AG09309 (cell line): ENCODE measurements at regions not wholly inside any gene's neighbourhood (a gene's known extent, or its start where the extent isn't known, plus 50 kb on each side); places are given as distances from the start of the nearest gene placed in this dataset.
"Not testable (repeated sequence)": the region's sequence is repeated elsewhere in the genome, so short reads cannot be mapped to it uniquely, and the experiment has no call there.

Experiments used
- DNase-seq: peaks from one replicate; pipeline ENCODE4 v3.0.0-alpha.2; 2010; ENCODE audit warnings: low read depth
- H3K4me3 ChIP-seq: 2 replicates; pipeline ENCODE4 v1.5.1; 2011; ENCODE audit warnings: mild to moderate bottlenecking, low read depth, low read length, moderate library complexity; ENCODE audit not compliant: control insufficient read depth
- TF ChIP-seq, protein P1 (sequence below): IDR thresholded peaks from 2 replicates; pipeline ENCODE4 v1.5.1; 2011; ENCODE audit warnings: mild to moderate bottlenecking, low read depth, low read length, inconsistent platforms; ENCODE audit not compliant: insufficient read depth, control insufficient read depth; ENCODE audit errors: missing control alignments

DNA sequence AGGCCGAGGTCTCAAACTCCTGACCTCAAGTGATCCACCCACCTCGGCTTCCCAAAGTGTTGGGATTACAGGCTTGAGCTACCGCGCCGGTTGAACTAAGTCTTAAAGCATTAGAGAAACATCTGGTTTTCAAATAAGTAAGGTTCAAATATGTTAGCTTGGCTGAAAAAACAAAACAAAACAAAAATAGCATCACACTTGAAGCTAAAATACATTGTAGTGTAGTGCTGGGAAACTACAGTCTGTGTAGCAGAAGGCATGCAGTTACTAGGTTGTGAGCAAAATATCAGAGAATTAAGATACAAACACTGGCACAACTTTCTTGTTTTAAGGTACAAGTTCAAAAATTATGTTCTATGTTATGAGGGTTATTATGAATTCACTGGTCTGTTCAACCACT, 224.8 kb upstream of the CHORDC1 start:
- TF ChIP-seq, protein P1, sequence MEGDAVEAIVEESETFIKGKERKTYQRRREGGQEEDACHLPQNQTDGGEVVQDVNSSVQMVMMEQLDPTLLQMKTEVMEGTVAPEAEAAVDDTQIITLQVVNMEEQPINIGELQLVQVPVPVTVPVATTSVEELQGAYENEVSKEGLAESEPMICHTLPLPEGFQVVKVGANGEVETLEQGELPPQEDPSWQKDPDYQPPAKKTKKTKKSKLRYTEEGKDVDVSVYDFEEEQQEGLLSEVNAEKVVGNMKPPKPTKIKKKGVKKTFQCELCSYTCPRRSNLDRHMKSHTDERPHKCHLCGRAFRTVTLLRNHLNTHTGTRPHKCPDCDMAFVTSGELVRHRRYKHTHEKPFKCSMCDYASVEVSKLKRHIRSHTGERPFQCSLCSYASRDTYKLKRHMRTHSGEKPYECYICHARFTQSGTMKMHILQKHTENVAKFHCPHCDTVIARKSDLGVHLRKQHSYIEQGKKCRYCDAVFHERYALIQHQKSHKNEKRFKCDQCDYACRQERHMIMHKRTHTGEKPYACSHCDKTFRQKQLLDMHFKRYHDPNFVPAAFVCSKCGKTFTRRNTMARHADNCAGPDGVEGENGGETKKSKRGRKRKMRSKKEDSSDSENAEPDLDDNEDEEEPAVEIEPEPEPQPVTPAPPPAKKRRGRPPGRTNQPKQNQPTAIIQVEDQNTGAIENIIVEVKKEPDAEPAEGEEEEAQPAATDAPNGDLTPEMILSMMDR = no peak
- H3K4me3 ChIP-seq = no peak overlapping the region
- no peak for DNase-seq

DNA sequence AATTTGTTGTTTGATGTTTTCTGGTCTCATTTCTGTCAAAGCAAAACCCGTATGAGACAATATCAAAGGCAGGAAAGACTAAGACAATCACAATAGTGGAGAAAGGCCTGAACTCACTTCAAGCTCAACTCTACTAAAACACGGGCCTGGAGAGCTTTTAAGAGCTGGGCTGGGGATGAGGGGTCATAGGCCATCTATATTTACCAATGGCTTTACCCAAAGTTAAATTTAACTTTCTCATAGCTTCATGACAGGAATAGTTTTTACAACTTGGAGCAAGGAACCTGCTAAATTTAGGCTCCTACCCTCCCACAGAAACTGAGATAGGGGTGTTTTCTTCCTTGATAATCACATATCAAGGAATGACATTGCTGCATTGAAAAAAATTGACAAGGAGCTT, 223.4 kb upstream of the CHORDC1 start:
- H3K4me3 ChIP-seq = no peak overlapping the region
- TF ChIP-seq, protein P1 = no peak
- no peak for DNase-seq

DNA sequence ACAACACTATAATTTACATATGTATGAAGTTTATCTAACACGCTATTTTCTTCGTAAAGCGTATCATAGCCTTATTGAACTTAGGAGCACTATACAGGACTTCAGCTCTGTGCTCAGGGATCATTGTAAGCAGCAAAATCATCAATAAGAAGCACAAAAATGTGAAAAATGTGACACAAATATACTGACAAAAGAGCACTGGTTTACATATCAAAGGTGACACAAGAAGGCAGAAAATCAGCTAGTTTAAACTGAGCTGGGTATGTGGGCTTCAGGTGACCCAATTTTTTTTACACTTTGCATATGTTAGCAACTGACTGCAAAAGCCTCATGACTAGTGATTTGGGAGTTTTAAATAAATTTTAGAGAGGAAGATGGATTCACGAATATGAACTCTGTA, 215.2 kb upstream of the CHORDC1 start:
- no peak for DNase-seq
- TF ChIP-seq, protein P1 = no peak
- no peak overlapping the region for H3K4me3 ChIP-seq

DNA sequence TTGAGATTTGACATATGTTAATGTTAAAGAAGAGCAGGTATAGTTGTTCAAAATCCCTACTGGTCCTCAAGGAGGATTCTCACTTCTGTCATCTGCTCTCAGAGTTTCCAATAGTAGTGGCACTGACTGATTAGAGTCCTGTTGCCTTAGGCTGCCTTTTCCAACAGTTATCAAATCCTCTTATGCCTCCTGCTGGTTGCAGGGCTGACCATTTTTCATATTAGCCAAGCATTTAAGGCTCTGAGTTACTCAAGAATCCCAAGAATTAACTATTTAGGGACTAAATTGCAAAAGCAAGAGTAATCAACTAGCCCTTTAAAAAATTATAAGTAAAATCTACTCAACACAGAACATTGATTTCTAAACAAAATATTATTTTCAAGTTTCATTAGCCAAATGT, 212.0 kb upstream of the CHORDC1 start:
- DNase-seq = no peak
- no peak overlapping the region for H3K4me3 ChIP-seq
- TF ChIP-seq, protein P1 = no peak

DNA sequence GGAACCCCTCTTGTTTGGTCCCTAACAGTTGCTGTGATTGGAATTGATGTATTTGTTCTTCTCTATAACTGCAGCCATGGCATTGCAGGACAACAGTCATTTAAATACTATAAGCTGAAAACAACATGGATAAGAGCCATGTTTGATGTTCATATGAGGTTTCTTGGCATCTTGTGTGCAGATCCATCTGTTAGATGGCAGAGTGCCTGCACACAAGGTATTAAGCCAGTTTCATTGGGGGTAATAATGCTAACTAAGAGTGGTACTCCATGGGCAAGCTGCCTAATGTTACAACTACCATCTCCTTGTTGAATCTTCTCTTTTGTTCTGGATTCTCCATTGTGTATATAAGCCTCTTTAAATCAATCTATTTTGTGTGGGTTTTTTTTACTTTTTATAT, 206.0 kb upstream of the CHORDC1 start:
- H3K4me3 ChIP-seq = no peak overlapping the region
- TF ChIP-seq, protein P1 = no peak
- DNase-seq = no peak

DNA sequence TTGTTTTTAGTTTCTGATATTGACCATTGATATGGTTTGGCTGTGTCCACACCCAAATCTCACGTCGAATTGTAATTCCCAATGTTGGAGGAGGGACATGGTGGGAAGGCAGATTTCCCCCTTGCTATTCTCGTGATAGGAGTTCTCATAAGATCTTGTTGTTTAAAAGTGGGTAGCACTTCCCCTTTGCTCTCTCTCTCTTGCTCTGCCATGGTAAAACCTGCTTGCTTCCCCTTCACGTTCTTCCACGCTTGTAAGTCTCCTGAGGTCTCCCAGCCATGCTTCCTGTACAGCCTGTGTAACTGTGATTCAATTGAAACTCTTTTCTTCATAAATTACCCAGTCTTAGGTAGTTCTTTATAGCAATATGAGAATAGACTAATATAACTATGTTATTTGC, 203.6 kb upstream of the CHORDC1 start:
- DNase-seq = no peak
- H3K4me3 ChIP-seq = no peak overlapping the region
- TF ChIP-seq, protein P1 = no peak

DNA sequence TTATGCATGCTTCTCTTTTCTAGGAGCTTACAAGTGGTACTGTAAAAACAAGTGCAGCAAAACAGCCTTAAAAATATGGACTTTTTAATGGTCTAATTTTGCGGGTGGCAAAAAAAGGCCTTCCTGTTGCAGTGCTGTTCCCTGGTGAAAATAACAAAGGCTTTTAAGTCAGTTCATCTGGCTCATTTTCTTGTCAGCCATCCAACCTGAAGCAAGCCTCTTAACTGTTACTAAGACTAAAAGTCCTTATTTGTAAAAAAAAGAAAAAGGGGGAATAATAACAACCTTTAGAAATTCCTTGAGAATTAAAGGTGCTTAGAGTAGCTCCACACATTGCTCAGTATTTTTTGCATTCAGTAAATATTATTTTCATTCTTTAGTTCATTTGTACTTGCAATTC, 200.5 kb upstream of the CHORDC1 start:
- no peak overlapping the region for H3K4me3 ChIP-seq
- TF ChIP-seq, protein P1 = no peak
- DNase-seq = no peak

DNA sequence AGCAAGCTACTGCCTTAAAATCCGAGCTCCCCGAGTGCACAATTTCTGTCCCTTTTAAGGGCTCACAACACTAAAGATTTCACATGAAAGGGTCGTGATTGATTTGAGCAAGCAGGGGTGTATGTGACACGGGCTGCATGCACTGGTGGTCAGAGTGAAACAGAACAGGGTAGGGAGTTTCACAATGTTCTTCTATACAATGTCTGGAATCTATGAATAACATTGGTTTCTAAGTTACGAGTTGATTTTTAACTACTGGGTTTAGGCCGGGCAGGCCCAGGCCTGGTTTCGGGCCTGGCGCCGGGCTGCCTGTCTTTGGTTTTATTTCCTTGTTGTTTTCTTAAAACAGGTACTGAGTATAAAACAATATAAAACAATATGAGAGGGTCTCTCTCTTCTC, 199.9 kb upstream of the CHORDC1 start:
- not testable (repeated sequence) for DNase-seq, H3K4me3 ChIP-seq
